ENCODE measurements at regions not wholly inside any gene's neighbourhood (a gene's known extent, or its start where the extent isn't known, plus 50 kb on each side); places are given as distances from the start of the nearest gene placed in this dataset.

DNA sequence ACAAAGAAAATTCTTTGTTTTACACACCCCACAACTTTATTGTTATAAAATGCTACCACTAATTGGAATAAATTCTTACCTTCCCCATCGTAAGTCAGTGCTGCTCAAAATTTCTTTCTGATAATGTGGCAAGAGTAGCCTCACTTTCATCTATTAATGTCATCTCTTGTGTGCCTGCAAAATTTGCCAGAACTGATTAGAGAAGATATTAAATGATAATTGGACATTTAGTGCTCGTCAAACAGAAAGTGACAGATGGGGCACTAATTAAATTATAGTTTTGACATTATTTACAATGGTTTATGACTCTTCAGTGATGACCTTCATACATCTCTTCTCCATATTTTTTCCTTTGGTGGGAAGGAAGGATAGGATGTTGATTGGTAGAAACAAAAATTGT lies 690.9 kb downstream of the NXPH1 start:
- TF ChIP-seq POLR2AphosphoS5 (IDR thresholded peaks at IDR 0.05), result no peak
- TF ChIP-seq, protein P1, sequence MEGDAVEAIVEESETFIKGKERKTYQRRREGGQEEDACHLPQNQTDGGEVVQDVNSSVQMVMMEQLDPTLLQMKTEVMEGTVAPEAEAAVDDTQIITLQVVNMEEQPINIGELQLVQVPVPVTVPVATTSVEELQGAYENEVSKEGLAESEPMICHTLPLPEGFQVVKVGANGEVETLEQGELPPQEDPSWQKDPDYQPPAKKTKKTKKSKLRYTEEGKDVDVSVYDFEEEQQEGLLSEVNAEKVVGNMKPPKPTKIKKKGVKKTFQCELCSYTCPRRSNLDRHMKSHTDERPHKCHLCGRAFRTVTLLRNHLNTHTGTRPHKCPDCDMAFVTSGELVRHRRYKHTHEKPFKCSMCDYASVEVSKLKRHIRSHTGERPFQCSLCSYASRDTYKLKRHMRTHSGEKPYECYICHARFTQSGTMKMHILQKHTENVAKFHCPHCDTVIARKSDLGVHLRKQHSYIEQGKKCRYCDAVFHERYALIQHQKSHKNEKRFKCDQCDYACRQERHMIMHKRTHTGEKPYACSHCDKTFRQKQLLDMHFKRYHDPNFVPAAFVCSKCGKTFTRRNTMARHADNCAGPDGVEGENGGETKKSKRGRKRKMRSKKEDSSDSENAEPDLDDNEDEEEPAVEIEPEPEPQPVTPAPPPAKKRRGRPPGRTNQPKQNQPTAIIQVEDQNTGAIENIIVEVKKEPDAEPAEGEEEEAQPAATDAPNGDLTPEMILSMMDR (IDR thresholded peaks at IDR 0.05), result no peak
- no peak for TF ChIP-seq POLR2A (IDR thresholded peaks at IDR 0.05)
- TF ChIP-seq EP300 (IDR thresholded peaks at IDR 0.05), result no peak
